ENCODE measurements at regions not wholly inside any gene's neighbourhood (a gene's known extent, or its start where the extent isn't known, plus 50 kb on each side); places are given as distances from the start of the nearest gene placed in this dataset.

DNA sequence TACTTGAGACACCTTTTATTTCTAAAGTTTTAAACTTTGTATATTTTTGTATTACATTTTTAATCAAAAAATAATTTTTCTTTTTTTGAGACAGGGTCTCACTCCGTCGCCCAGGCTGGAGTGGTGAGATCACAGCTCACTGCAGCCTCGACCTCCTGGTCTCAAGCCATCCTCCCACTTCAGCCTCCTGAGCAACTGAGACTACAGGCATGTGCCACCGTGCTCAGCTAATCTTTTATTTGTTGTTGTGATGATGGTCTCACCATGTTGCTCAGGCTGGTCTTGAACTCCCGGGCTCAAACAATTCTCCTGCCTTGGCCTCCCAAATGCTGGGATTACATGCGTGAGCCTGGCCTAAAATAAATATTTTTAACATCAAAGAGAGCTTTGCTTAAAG is 218.7 kb upstream of the SH3BP4 start:
- TF ChIP-seq, protein P1, sequence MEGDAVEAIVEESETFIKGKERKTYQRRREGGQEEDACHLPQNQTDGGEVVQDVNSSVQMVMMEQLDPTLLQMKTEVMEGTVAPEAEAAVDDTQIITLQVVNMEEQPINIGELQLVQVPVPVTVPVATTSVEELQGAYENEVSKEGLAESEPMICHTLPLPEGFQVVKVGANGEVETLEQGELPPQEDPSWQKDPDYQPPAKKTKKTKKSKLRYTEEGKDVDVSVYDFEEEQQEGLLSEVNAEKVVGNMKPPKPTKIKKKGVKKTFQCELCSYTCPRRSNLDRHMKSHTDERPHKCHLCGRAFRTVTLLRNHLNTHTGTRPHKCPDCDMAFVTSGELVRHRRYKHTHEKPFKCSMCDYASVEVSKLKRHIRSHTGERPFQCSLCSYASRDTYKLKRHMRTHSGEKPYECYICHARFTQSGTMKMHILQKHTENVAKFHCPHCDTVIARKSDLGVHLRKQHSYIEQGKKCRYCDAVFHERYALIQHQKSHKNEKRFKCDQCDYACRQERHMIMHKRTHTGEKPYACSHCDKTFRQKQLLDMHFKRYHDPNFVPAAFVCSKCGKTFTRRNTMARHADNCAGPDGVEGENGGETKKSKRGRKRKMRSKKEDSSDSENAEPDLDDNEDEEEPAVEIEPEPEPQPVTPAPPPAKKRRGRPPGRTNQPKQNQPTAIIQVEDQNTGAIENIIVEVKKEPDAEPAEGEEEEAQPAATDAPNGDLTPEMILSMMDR (IDR thresholded peaks at IDR 0.05): no peak
- TF ChIP-seq POLR2AphosphoS5 (IDR thresholded peaks at IDR 0.05): no peak
